ENCODE measurements at regions not wholly inside any gene's neighbourhood (a gene's known extent, or its start where the extent isn't known, plus 50 kb on each side); places are given as distances from the start of the nearest gene placed in this dataset.

DNA sequence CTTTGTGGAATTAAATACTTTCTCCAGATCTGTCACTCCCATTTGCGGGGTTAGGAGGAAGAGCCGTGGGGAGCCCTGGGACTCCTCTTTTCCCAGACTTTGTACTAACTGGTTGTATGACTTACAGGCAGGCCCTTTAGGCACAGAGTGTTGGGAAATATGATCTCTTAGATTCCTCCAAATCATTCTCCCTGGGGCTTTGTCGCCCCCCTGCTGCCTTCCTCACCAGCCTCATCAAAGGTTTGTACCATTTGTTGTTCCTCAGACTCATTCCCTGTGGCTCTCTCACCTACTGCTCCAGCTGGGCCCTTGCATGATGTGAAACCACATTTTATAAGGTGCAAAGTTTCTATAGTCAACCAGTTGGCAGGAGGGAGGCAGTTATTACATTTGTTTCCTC, 56.4 kb downstream of the CRYGS start:
- no peak for DNase-seq

DNA sequence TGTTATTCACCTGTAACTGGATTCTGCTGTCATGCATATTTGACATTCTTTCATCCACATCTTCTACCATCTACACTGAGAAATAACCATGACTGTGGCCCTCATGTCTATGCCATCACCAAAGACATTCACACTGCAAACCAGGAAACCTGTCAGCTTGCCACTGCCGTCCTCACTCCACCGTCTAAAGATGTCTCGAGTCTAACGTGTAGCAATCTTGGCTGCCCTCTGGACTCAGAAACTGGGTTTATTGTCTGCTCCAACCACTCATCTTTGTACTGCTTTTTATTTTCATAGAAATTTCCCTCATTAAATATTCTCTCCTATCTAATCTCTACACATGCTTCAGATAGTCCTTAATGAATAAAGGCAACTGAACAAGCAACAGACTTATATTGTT, 57.1 kb downstream of the CRYGS start:
- DNase-seq = no peak

DNA sequence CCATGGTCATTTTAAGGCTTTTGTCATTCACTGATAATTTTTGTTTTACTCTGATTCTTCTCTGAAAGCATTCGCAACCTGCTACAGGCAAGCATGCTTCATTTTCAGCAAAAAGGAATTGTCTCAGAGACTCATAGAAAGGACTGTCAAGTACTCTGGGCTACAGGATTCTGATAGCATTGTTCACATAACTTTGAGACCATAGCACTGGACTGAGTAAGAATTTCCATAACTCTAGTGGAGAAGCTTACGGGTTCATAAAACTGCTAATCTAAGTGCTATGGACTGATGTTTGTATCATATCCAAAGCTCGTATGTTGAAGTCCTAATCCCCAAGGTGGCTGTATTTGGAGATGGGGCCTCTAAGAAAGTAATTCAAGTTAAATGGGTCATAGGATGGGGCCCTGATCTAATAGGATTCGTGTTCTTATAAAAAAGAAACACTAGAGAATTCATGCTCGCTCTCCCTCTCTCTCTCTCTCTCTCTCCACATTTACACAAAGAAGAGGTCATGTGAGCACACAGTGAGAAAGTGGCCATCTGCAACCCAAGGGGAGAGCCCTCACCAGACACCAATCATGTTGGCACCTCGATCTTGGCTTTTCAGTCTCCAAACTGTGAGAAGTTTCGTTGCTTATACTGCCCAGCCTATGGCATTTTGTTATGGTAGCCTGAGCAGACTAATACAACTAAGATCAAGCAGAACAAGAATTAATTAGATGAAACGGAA, 60.4 kb downstream of the CRYGS start:
- no peak for DNase-seq

DNA sequence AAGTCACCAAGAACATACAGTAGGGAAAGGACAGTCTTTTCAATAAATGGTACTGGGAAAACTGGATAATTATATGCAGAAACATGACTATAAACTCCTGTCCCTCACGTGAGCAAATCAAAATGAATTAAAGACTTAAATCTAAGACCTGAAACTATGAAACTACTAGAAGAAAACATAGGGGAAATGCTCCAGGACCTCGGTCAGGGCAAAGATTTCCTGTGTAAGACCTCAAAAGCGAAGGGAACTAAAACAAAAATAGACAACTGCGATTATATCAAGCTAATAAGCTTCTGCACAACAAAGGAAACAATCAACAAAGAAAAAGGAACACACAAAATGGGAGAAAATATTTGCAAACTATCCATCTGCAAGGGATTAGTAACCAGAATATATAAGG, 62.7 kb downstream of the CRYGS start:
- DNase-seq = no peak

DNA sequence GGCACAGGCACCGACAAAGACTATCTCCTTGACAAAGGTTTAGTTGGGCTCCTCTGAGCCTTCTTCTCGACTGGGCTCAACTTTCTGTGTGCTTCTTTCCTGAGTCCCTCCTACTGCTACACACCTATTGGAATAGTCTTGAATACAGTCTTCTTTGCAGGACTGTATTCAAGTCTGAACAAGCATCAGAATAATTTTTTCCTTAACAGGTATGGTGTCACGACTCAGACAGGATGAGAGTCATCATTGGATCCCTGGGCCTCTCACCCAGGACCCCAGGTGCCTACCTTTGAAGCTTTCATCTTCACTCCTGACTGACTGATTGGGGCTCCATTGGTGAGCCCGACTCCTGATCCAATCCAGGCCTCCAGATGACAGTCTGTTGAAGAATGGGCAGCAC, 66.3 kb downstream of the CRYGS start:
- DNase-seq = no peak

DNA sequence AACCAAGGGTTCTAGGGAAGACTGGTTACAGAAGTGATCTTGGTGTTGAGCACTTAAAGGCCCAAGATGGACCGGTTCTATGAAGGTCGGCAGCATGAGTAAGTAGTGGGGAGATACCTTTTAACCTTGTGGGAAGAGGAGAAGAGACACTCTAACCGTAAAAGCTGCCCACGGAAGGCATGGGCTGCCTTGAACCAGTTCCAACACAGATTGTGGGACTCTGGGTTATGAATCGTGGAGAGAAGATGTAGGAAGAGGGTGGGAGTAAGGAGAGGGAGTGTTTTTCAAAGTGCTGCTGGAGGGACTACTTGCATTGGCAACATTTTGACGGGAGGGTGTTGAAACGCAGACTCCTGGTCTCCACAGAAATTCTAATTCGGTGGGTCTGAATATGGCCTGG, 67.1 kb downstream of the CRYGS start:
- no peak for DNase-seq

DNA sequence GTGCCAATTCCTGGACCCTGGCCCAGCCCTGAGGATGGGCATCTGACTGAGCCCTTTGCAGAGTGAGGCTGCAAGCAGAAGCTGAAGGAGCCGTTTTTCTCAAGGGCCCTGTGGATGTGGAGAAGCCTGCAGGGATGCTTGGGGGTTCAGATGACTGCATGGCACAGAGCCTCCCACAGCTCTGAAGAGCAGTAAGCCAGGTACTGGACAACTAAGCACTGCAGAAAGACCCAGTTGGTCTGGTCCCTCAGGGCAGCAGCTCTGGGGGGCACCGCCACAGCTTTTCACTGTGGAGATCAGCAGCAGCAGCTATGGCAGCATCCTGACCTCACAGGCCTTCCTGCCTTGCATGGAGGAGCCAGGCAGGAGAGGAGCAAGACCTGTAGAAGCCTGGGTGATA, 67.6 kb downstream of the CRYGS start:
- no peak for DNase-seq

DNA sequence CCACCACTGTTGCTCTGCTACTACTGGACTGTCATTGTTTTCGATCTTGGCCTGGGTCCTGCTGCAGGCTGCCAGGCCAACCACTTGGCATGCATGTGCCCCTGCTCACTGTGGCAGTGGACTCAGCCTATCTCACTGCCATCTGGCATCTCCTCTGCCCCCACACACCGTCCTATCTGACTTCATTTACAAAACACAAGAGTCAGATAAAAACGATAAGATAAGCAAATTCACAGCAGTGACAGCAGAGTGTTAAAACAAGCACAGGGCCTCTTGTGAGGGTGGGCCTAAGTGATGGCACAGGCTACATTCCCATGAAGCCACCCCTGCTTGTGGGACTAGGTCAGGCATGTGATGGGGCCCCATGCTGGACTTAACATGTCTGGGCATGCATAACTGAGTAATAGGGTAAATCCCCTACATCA, 68.1 kb downstream of the CRYGS start:
- DNase-seq = no peak

DNA sequence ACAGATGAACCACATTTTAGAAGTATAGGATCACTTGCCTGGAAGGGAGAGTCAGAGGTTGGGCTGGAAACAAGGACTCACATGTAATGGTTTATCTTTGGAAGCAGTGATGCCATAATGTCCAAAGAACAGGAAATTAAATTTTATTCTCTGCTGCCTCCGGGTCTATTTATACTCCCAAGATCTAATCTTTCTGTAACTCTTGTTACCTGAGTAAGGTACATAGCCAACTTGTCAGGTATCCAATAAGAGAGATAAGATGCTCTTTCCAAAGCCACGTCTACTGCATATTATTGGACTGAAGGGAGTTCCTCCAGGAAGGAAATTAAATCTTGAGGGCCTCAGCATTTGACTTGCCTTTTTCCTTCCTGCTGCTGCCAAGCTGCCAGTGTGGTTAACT, 71.0 kb downstream of the CRYGS start:
- DNase-seq = no peak

DNA sequence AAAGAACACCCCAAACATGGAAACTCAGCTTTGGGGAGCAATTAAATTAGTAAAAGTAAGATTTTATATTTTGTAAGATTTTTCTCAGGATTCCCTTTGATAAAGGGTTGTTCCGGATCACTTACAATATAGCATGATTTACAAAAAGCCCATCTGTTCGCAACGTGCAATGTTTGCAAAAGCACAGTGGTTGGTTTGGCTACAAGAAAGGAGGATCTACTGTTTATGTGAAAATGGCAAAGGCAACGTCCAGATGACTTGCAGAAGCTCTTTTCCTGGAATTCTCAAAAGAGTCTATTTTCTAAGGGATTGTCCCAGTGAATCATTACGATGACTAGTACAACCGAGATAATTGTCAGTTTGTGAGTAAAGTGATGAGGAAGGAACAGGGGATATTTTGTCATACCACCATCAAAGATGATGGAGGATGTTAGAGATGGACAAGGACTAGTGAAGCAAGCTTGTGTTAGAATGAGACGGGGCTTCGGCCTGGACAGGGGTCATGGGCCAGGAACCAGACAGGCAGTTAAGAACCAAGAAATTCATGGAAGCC, 71.6 kb downstream of the CRYGS start:
- DNase-seq = no peak

DNA sequence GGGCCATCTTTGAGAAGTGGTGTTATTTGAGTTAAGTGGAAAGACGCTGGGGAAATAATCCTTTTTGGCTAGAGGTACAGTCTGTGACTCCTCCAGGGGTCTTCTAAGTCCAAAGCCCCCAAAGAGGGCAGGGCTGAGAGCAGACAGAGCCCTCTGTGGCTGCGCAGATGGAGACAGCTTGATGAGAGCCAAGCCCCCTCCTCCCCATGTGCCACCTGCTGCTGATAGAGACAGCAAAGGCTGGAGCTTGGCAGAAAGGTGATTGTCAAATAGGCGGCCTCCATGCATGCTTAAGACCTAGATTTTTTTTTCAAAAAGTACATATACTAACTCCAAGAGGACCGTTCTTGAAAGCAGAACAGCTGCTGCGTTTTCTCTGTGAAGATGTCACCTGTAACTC, 72.4 kb downstream of the CRYGS start:
- no peak for DNase-seq

DNA sequence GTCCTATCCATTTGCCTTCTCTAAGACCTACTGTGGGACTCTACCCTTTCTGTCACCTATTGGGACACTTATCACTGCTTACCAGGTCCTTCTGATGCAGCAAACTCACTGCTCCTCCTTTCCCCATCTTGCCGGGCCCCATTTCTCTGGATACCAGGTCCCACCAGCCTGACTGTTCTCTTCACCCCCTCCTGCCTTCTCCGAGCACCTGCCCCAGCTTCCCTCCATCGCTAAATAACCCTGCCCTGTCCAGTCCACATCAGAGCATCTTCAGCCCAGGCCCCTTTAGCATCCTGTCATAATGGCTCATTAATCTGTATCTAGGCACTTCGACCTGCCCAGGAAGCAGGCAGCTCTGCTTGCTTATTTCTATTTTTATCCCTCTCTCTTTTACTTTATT, 74.7 kb downstream of the CRYGS start:
- no peak for DNase-seq

DNA sequence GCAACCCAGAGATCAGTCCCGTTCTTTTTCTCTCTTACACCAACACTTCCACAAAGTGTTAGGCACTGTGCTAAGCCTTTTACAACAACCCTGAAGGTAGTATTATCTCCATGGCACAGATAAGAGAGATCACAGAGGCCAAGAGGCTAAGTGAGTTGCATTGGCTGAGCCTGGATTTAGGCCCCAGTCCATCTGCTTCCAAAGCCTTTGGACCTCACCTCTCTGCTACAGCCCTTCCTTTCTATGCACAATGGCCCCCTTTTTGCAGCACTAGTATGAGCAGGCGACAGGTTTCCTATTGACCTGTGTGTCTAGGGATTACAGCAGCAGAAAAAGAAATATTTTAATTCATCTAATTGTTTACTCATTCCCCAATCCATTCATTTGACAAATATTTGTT, 76.2 kb downstream of the CRYGS start:
- DNase-seq = no peak

DNA sequence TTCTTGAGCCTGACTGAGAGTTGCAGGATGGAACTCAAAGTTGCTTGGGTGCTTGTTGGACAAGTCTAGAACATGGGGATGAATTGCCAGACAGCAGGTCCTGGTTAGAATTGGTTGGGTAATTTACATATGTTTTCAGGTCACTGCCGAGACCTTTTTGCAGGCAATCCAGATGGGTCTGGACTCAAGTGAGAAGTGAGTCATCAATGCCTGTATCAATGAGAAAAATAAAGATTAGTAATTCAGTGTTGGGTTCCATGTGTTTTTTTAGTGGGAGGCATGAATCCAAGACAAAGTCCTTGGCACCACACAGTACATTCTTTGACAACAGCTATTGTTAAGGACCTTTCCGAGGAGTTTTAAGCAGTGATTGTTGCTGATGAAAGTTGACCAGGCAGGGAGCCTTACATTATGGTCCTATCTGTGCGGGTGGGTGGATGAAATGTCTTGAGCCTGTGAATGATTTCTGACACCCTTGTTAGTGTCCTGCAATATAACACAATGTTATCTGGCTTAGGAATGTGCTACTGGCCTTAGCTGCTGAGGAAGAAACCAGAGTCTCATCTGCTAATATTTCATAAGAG, 77.7 kb downstream of the CRYGS start:
- DNase-seq = no peak

DNA sequence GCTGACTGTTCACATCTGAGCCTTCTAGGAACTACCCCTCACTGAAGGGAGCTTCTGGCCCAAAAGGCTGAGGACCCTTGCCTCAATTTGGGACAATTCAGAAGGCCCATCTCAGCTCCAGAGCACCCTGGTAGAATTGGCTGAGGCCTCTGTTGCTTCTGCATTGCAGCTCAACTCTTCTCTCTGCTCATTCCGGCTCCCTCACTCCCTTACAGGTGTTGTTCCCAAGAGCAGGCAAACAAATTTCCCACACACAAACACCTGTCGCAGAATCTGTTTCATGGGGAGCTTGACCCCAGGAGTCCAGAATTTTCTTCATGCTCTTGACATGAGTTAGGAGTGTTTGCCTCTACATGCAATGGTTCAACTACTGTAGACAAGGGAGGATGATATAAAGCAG, 78.7 kb downstream of the CRYGS start:
- no peak for DNase-seq

DNA sequence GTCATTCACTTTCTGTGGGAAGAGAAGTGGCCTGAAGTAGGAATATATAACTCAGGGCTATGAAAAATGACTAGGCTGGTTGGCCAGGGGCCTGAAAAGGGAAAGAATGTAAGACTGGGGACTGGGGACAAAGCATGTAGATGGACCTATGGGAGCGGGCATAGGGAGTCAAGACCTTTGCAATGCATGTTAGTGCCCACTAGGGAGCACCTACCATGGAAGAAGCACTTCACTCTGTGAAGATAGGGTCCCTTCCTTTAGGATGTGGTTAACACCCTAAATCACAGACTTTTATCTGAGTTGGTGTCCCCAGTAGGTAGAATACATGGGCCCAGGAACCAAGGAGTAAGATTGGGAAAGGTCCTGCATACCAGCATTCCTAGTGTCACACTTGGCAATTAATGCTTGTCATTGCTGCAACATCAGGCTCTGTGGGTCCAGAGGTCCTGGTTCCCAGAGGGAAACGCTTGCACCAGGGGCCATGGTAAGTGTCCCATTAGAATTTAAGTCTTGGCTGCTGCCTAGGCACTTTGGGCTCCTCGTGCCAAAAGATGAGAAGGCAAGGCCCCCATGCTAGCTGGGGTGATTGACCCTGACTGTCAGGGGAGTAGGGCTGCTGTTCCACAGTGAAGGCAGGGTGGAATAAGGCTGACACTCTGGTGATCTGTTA, 79.6 kb downstream of the CRYGS start:
- DNase-seq = no peak

DNA sequence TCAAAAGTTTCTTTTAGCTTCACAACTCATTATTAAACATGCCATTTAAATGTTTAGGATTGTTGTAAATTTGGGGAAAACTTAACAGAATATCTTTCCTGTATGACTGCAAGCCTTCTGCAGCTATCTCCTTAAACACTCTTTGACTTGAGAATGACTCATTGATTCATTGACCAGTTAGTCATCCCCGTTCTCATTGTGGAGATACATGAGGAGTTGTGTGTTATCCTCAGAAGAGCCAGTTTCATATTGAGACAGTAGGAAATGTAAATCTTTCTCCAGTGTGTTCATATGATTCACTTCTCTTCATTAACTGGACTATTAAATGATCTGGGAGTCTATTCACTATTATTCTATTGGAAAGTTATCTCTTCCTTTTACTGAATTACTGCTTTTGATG, 83.0 kb downstream of the CRYGS start:
- no peak for DNase-seq

DNA sequence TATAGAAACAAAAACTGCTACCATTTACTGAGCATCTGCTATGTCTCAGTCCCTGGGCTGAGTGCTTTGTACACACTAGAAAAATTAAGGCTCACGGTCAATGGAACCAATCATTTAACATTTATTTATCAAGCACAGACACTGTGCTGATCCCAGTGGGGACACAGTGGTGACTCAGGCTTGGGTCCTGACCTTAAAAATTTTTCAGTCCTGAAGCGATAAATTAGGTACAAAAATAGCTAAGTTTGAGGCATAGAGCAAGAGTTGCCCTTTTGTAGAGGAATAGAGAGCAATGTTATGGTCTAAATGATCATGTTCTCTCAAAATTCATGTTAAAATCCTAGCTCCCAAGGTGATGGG, 85.1 kb downstream of the CRYGS start:
- DNase-seq = no peak

DNA sequence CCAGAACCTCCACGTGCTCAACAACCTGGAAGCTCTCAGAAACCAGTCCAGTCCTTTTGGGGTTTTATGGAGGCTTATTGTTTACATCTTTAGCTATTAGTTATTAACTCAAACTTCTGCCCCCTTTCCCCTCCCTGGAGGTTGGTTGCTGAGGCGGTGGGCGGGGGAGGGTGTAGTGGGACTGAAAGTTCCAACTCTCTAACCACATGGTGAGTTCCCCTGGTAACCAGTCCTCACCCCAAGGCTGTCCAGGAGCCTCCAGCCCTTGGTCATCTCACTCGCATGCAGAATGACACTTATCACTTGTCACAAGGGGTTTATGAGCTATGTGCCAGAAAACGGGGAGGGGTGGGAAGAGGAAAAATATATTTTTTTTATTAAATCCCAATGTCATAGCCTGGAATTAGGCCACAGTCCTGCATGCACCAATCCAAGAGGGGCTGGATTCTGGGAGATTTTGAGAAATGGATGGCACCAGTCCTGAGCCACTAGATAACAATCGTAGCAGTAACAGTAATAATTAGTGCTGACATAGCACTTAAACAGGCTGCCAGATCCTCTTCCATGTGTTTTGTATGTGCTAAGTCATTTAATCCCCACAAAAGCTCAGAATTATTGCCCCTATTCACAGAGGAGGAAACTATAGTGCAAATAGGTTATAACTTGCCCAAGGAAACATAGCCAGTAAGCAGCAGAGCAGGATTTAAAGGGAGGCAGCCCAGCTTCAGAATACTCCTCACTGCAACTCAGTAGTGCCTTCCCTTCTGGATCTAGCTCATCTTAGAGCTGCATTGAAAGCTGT, 85.7 kb downstream of the CRYGS start:
- no peak for DNase-seq

DNA sequence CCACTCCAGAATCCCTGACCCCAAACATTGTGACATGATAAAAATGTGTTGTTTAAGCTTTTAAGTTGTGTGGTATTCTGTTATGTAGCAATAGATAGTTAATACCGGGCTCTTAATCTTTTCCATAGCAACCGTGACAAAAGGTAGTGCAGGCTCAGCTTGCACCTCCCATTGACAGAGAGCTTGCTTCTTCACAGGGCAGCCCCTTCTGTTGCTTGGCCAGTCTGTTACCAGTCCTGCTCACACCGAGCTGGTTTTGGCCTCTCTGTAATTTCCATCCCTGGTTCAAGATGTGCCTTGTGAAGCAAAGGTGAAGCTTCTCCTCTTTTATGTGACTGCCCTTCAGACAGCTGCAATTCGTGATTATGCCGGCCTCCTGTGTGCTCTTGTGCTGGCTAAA, 86.9 kb downstream of the CRYGS start:
- DNase-seq = no peak

DNA sequence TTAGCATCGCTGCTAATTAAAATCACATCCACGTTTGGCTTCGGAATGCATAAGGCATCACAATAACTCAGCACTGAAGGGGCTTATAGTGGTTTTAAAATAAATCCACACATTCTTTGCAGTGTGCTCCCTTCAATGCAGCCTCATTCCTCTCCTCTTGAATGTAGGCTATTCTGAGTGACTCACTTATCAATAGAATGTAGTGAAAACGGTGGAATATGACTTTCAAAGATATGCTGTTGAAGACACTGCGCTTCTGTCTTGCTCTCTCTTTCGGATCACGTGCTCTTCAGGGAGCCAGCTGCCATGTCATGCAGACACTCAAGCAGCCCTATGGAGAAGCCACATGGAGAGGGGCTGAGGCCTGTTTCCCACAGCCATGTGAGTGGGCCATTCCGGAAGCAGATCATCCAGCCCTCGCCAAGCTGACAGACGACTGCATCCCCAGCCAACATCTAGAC, 87.4 kb downstream of the CRYGS start:
- DNase-seq = no peak

DNA sequence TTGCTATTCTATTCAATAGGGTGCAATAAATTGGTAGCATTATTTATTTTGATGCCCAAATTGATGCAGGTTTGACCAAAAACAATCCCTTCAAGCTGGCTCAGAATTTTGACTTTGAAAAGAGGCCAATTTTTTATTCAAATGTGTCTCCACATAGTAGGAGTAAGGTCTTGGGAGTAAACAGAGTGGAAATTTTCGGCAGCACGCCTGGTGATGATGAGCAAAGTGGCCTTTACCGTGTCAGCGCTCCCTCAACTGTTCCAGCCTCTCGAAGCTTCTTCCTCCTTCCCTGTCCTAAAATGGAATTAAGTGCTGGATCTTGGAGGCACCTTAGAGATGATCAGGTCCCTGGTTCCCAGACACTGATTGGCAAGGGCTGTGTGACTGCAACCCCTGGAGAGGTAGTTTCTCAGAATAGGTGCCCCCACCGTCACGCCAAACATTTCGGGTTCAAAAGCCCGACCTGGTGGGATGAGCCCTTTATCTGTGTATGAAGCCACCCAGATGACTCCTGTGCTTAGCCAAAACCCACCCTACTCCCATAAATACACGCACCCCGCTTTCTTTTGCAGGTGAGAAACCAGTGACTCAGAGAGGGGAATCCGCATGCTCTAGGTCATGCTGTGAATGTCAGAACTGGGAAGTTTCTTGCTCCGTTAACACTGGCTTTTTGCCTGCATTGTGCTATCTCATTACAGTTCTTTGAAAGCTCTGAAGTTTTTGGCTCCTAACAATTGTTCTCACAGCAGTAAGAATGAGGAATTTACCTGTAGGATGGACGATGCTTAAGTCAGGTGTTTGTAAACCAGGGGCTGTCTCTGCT, 89.1 kb downstream of the CRYGS start:
- DNase-seq = no peak

DNA sequence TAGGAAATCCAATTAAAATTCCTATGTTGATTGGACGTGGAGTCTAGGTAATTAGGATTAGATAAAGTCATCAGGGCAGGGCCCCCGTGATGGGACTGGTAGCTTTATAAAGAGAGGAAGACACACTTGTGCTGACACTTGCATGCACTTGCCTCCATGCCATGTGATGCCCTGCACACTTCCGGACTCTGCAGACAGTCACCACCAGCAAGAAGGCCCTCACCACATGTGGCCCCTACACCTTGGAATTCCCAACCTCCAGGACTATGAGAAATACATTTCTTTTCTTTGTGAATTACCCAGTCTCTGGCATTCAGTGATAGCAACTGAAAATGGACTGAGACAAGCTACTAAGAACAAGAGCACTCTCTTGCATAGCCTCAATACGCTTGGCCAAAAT, 90.6 kb downstream of the CRYGS start:
- no peak for DNase-seq

Data from activated gamma-delta T cell treated with Interleukin-2 at 50 U/mL for 16 hours (primary cell).